Brain pericyte (primary cell): ENCODE measurements at regions not wholly inside any gene's neighbourhood (a gene's known extent, or its start where the extent isn't known, plus 50 kb on each side); places are given as distances from the start of the nearest gene placed in this dataset.

Experiments
- DNase-seq: peaks from one replicate; pipeline ENCODE4 v3.0.0-alpha.2; 2012; ENCODE audit warnings: low read depth, low spot score

DNA sequence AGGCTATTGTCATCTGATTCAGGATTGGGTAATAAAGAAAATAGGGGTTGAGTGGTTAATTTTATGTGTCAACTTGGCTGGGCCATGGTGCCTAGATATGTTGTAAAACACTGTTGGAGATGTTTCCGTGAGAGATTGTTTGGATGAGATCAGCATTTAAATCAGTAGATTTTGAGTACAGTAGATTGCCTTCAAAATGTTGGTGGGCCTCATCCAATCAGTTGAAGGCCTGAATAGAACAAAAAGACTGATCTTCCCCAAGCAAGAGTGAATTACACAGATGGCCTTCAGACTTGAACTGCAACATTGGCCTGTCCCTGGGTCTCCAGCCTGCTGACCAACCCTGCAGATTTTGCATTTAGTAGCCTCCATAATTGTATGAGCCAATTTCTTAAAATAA is 401.3 kb upstream of the KIF2A start:
- DNase-seq = no peak

DNA sequence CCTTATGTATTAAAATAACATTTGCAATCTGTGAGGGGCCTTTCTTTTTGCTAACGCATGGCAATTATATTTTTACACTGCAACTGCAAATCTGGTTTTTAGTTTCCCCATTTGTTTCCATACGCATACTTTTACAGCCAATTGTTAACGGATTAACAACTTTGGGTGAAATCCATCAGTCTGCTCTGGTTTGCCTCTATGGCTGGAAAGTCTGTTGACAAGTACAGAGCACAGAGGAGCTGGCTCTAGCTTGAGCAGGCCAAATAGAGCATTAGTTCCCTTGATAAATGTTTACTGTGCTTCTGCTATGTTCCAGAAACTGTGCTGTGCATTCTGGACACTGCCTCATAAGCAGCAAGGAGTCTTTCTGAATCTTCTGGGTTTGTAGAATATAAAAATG is 400.4 kb upstream of the KIF2A start:
- no peak for DNase-seq

DNA sequence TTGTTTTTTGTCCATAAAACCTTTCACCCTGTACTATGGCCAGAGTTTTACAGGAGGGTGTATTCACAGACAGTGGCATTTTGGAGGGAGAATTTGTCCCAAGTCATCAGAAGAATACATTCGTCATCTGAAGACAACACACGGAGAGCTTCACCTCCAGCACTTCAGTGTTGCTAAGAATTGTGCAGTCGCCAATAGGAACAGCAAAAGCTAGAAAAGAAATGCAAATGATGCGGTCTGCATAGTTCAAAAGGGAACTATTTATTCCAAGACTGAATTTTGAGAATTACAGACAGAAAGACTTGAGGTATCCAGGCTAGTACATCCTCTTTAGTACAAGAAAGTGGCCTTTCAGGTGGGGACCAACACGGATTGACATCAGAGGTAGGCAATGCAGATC is 399.2 kb upstream of the KIF2A start:
- no peak for DNase-seq

DNA sequence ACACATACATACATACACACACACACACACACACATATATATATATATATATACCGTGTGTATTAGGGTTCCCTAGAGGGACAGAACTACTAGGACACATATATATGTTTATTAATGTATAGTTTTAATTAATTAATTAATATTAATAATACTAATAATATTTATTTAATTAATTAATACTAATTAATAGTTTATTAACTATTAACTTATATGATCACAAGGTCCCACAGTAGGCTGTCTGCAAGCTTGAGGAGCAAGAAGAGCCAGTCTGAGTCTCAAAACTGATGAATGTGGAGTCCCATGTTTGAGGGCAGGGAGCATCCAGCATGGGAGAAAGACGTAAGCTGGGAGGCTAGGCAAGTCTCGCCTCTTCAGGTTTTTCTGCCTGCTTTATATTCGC is 398.0 kb upstream of the KIF2A start:
- no peak for DNase-seq

DNA sequence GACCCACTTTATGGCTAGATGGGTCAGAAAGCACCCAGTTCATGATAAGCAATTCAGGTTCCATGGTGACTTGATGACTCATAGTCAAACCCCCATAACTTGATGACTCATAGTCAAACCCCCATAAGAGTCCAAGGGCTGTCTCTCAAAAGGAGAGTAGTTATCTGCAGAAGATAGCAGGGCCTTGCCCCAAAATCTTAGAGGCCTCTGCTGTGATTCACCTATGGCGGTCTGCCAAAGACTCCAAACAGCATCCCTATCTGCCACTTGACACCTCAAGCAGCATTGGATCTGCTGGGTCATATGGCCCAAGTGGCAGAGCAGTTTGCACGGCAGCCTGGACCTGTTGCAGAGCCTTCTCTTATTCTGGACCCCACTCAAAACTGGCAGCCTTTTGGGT is 395.2 kb upstream of the KIF2A start:
- DNase-seq = no peak

DNA sequence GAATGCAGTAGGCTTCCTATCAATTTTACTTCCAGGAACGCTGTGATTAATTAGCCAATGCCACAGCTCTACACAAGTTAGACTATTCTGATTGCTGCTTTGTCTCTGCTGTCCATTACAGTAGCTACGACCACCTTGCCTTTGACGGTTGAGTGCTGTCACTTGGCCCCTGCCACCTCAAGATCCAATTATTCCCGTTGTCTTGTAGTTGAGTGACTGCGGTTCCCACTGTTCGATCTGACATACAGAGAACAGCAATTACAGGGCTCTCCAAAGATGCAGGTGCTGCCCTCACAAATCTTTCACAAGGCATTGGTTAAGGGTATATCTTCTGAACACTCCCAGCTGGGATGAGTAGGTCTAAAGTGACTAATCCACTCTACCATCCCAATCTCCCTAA is 393.4 kb upstream of the KIF2A start:
- DNase-seq = no peak

DNA sequence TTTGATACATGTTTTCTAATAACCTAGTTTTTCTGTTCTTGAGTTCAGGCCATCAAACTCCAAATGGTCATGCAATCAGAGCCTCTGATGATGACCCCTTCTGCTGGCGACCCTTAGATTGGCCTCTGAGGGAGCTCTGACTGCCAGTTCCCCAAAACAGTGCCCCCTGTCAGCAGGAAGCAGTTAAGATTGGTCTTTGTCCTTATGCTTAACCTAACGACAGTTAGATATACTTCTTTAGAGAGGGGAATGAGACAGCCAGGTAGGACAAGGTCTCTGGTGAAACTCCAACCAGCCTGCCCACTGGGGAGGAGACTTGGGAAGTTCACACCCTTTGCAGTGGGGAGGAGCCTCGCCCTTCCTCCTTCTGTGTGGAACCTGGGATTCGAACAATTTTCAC is 390.4 kb upstream of the KIF2A start:
- no peak for DNase-seq

DNA sequence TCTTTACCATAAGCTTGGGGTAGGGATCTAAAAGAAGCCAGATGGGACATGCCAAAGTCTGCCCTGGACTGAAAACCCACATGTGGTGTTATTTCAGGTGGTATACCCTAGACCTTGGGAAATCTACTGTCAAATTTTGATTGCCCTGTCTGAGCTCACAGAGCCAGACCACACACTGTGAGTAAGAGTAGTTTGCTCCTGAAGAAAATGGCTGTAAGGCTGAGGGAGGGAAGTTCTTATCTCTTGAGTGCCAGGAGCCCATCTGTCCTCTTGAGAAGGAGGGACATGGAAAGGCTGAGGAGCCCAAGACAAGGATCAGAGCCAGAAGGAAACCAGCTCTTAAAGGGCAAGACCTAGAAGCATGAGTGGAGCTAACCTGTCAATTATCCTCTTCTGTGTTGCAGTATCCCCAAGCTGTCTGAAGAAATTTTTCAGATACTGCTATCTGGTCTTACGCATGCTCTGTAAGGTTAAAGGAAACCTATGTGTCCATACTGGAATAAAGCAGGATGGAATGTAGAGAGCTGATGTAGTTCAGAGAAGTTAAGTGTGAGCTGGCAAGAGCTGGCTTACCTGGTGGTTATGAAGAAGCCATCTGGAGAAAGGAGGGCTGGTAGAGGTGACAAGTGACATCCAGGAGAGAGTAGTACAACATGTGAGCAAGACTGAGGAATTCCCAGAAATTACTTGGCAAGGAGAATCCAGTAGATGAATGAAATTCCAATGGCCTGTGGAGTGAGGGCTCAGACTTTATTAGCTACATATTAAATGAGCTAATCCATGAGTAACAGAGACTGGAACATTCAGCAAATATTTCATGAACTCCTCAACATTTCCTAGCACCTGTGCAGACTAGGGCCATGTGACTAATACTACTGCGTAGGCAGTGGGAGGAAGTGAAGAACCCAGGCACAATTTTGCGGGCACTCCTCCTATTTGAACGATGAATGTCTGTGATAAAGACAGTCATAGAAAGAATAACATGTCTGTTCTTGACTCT is 389.1 kb upstream of the KIF2A start:
- no peak for DNase-seq

DNA sequence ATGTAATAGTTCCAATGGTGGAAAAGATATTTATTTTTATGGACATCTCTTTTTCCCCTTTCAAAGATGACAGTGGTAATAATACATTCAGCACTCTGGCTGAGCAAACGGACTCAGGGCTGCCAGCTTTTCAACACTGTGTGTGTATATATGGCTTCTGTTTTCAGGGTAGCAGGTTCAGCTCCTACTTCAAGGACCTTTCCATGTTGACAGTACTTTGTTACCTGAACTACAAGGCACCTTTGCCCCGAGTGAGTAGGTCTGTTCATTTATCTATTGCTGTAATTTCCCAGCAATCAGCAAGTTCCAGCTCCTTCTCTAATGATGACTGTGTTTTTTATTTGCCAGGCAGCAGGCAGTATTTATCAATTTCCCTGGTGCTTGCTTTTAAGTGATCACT is 387.4 kb upstream of the KIF2A start:
- DNase-seq = no peak

DNA sequence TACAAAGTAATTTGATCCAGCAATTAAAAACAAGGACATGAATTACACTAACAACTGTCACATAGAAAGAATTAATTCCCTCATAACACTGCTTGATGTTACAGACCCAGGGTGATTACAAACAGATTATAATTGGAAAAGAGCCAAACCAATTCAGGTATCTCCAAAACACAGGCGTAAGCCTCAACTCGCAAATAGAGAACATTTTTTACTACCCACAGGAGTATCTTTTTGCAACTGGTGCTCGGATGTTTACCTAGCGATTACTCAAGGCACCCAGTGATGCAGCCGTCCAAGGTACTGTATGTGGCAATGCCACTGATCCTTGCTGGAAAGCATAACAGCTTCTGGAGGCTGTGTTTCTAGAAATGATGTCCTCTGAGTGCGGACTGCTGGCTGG is 386.1 kb upstream of the KIF2A start:
- DNase-seq = no peak

DNA sequence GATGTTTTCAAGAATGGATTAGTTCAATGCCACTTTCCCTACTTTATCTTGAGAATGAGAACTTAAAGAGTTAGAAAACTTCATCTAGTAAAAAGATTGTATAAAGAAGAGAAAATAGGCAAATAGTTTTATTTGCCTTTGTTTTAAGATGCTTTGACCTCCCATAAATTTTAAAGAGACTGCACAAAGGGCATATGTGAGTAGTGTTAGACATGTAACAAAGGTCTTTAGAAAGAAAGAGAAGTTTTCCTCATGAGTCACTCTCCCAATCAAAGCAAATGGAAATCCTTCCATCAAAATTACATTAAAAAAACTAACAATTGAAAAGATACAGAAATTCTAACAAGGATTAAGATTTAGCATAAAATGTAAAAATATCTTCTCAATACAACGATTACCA is 381.8 kb upstream of the KIF2A start:
- no peak for DNase-seq

DNA sequence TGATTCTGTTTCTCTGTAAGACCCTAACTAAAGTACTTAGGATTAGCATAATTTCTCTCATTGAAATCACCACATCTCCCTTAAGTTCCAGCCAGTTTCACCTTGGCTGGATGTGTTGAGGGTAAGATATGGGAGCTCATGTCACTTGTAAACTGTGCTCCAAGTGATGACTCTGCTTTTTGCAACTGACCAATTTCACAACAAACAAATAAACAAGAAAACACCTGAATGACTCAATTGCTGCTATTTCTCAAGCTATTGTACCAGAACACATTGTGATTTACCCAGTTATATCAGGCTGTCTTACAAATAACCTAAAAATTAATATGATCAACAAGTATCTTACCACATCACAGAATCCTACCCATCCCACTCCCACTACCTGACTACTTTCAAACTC is 379.1 kb upstream of the KIF2A start:
- DNase-seq = no peak

DNA sequence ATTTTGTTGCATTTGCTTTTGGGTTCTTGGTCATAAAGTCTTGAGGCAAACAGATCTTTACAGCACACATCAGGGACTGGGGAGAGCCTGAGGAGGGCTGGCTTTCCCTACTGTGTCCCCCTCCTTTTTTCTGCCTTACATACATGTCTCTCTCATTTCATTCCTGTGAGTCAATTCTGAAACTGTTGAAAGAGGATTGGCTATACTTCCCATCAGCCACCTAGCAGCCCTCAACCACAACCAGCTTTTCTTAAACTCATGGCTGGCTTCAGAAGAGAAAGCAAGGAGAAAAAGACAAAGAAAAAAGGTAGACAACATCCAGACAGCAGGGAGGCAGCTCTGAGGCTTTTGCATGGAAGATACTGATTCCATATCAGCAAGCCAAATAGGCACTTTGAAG is 374.8 kb upstream of the KIF2A start:
- no peak for DNase-seq

DNA sequence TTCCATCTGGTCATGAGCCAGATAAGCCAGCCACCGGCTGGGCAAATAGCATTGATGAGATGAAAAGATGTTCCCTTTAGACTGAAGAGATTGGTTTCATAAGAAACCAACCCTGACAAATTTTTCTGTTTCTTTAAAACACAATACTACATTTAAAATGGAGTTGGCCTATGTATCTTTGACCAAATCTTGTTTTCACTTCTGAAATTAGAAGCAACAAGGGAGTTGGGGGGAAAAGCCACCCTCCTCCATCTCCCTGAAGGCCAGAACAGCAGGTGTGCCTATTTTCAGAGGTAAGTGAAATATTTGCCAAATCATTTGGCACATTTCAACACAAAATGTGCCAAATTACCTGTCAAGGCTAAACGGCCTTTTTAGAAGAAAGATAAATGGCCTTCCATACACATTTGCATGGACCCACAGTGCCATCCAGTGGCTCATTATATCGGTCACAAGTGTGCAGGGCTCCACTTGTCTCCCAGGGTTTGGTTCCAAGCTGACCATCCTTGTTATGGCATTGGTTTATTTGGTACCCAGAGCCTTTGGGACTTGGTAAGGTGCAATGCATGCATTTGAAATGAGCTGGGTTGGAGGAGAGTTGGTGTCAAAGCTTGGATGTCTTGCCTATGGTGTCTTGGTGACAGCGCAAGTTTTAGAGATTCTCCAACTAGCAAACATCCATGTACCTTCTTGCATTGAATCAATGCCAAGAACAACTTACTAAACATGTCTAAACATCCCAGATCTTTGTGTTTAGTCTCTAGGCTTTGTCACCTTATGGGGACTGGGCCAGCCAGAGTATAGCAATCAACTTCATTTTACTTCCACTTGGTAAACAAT is 372.0 kb upstream of the KIF2A start:
- no peak for DNase-seq

DNA sequence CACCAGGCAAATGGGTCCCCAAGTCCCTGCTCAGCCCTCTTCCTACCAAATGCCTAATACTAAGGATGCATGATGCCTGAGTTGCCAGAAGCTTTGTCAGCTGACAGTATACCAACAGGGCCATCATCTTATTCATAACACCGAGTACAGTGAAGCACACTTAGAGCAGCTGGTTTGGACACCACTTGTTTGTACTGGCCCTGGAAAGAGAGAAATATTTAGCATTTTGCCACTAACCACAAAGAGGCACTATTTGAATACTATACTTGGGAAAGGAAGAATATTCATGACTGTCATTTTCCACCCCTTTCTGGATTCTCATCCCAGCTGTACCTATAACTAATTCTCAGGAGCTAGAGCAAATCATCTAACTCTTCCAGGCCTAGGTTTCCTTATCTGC is 364.4 kb upstream of the KIF2A start:
- DNase-seq = no peak

DNA sequence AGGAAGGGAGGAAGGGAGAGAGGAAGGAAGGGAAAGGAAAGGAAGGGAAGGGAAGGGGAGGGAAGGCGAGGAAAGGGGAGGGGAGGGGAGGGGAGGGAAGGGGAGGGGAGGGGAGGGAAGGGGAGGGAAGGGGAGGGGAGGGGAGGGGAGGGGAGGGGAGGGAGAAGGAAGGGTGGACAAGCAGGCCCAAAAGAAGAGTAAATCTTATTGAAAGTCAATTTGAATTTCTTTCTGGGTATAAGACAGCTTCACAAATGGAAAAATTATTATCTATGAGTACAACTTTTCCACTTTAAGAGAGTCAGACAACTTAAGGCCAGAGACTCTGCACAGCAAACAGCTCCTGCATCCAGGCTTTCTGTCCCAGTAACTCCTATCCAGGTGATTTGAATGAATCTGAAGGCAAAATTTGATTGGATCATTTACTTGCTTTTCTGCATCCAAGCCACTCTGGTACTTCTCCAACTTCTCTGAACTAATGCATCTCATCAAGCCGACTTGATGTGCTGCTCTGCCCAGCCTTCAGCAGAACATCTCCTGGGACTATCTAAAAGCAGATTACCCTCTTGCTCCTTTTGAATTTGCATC is 363.4 kb upstream of the KIF2A start:
- no peak for DNase-seq

DNA sequence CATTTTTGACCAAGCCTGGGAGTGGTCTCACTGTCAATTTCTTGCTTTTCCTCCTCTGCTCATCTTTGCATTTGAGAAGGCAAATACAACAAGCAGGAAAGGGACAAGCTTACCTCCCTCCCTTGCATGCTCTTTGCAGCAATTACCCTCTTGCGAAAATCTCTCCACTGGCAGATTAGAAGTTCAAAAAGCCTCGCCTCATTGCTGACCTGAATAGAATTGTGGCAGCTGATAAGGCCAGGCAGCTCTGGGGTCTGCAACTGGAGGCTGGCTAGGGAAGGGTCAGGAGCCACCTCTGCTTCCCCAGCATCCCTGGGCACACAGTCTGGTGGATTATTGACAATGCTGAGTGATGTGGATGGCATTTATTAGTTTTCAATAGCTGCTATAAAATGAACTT is 362.3 kb upstream of the KIF2A start:
- no peak for DNase-seq

DNA sequence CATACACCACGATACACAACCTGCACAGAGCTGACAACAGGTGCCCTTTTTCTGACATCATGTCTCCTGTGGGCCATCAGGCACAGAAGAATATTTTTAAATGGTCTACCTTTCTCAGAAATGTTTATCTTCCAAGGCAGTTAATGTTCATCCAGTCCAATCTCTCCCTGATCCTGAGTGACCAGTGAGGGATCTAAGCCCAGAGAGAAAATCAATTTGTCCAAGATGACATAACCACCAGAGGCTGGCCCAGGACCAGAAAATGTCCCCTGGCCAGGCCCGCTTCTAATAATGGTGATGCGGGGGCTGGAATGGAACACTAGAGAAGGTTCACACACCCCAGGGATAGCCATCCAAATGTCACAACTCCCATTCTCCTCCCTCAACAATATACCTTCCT is 357.9 kb upstream of the KIF2A start:
- no peak for DNase-seq

DNA sequence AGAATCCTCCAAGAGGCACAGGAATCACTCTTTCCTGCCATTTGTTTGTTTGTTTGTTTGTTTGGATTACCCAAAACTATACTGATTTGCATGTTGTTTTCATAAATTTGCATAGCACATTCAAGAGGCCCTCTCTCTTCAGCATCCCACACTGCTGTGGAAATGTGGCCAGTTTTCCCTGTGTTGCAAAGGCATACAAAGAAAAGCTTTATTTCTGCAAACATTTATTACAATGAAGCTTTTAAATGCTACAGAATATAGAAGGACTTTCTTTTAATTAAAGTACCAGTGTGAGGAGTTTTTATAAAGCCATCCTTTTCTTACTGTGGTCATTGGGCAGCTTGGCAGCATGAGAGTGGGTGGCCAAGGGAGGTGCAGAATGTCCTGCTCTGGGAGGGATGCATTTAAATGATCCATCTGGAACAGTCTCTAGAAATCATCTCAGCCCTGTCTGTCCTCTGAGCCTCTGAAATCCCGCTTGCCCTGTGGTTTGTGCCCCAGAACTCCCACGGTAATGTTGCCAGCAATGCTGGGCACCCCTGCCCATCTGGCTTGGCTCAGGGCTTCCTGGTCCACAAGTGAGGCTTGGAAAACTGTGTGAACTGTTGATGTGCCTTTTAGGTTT is 356.8 kb upstream of the KIF2A start:
- no peak for DNase-seq

DNA sequence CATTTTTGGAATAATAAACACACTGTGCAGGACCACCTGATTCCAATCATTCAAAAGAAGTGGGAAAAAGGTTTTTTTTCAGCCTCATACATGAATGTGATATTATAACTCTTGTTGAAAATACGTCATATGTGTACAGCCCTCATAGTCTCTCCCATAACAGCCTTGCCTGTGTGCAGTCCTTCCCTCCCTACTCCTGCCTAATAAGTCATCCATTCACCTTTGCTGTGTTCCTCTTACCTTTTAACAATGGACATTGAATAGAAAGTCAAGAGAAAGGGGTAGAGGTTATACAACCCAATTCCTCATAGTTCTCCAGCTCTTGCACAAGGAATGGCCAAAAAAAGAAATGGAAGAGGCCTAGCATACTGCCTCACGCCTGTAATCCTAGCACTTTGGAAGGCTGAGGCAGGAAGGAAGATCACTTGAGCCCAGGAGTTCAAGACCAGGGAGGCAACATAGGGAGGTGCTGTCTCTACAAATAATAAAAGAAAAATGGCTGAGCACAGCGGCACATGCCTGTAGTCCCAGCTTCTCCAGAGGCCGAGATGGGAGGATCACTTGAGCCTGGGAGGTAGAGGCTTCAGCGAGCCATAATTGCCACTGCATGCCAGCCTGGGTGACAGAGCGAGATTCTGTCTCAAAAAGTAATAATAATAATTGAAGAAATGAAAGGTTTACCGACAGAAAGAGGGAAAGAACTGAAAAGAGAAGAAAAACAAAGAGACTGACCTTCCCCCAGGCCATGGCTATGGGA is 356.1 kb upstream of the KIF2A start:
- no peak for DNase-seq

DNA sequence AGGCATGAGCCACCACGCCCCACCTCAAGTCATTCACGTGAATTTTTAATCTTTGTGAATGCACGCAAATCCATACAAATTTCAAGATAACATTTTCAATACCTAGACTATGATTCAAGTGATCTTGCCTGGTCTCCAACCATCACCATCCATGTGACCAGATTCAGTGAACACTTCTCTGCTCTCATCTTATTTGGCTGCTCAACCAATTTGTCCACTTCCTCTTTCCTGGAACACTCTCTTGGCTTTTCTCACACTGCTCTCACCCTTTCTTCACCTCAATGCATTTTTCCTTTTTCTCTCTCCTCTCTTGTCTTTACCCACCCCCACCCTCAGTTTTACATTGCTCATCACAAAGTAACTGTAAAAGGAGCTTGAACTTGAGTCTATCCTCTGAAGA is 354.7 kb upstream of the KIF2A start:
- DNase-seq = no peak
